SK-N-SH (cell line): ENCODE measurements at regions not wholly inside any gene's neighbourhood (a gene's known extent, or its start where the extent isn't known, plus 50 kb on each side); places are given as distances from the start of the nearest gene placed in this dataset.

ENCODE experiments used
- CTCF ChIA-PET: fragments of 300-600, 350-600 bp; formaldehyde crosslinking; extraction: SDS; loops from one replicate; lab custom pipeline; 2021; lab: Yijun Ruan, JAX
- POLR2A ChIA-PET: fragments of 350-600 bp; sonication (Branson Sonifier 250); formaldehyde crosslinking; extraction: SDS; loops from one replicate; lab custom pipeline; 2020; ENCODE audit warnings: antibody characterized with exemption, inconsistent platforms; lab: Yijun Ruan, JAX
- DNase-seq: peaks from one replicate; pipeline ENCODE4 v3.0.0; 2012
- H2AFZ ChIP-seq: fragments of 200-600 bp; sonication (generic); 2 replicates; pipeline ENCODE4 v1.8.1; 2016; ENCODE audit warnings: antibody characterized with exemption, mild to moderate bottlenecking, low read depth
- H3F3A ChIP-seq: fragments of 200-600 bp; sonication (generic); replicated peaks from 2 replicates; pipeline ENCODE3; 2016; ENCODE audit warnings: antibody characterized with exemption, mild to moderate bottlenecking; ENCODE audit not compliant: insufficient read depth
- H3K27ac ChIP-seq, 2 experiments: fragments of 200-500 bp in 1 of 2; fragments of 200-600 bp in 1 of 2; sonication (Bioruptor generic) in 1 of 2; sonication (generic), shearing (Covaris generic) in 1 of 2; 2 replicates each; pipeline versions ENCODE4 v1.5.1 to v1.6.1; 2014 to 2016; ENCODE audit warnings: low read depth in 2 of 2, inconsistent platforms in 1 of 2, low read length in 1 of 2, mild to moderate bottlenecking in 1 of 2, mixed read lengths in 1 of 2
- H3K27me3 ChIP-seq: fragments of 200-600 bp; sonication (generic), shearing (Covaris generic); 2 replicates; pipeline ENCODE4 v1.6.1; 2016; ENCODE audit warnings: mixed run types; ENCODE audit not compliant: insufficient read depth
- H3K36me3 ChIP-seq, 2 experiments: fragments of 200-500 bp in 1 of 2; fragments of 200-600 bp in 1 of 2; sonication (Bioruptor generic) in 1 of 2; sonication (generic) in 1 of 2; replicated peaks in 1 of 2; 2 replicates each; pipeline versions ENCODE3 to v1.5.1; 2014 to 2016; ENCODE audit warnings: low read length in 1 of 2, mild to moderate bottlenecking in 1 of 2; ENCODE audit not compliant: insufficient read depth in 2 of 2, control insufficient read depth in 1 of 2
- H3K4me1 ChIP-seq, 2 experiments: fragments of 200-500 bp in 1 of 2; fragments of 200-600 bp in 1 of 2; sonication (Bioruptor generic) in 1 of 2; sonication (generic), shearing (Covaris generic) in 1 of 2; 2 replicates each; pipeline versions ENCODE4 v1.5.1 to v1.6.1; 2014 to 2016; ENCODE audit warnings: low read depth in 1 of 2, low read length in 1 of 2, mixed run types in 1 of 2; ENCODE audit not compliant: insufficient read depth in 2 of 2, control insufficient read depth in 1 of 2
- H3K4me2 ChIP-seq: fragments of 200-600 bp; sonication (generic), shearing (Covaris generic); 2 replicates; pipeline ENCODE4 v1.6.1; 2017; ENCODE audit warnings: mixed run types
- H3K4me3 ChIP-seq, 2 experiments: fragments of 200-500 bp in 1 of 2; fragments of 200-600 bp in 1 of 2; sonication (Bioruptor generic) in 1 of 2; sonication (generic), shearing (Covaris generic) in 1 of 2; 2 replicates each; pipeline versions ENCODE4 v1.5.1 to v1.8.1; 2014 to 2016; ENCODE audit warnings: low read depth in 2 of 2, inconsistent platforms in 1 of 2, low read length in 1 of 2, mild to moderate bottlenecking in 1 of 2, mixed read lengths in 1 of 2, moderate library complexity in 1 of 2
- H3K79me2 ChIP-seq: fragments of 200-600 bp; sonication (generic); 2 replicates; pipeline ENCODE4 v1.8.1; 2017; ENCODE audit warnings: mild to moderate bottlenecking; ENCODE audit not compliant: insufficient read depth
- H3K9ac ChIP-seq: fragments of 200-600 bp; sonication (generic); 2 replicates; pipeline ENCODE4 v1.6.1; 2017; ENCODE audit warnings: mixed run types
- H3K9me2 ChIP-seq: fragments of 200-600 bp; sonication (generic); 2 replicates; pipeline ENCODE4 v1.6.1; 2017; ENCODE audit warnings: mixed run types
- H3K9me3 ChIP-seq: fragments of 200-600 bp; sonication (generic); 2 replicates; pipeline ENCODE4 v1.6.1; 2017; ENCODE audit warnings: mixed run types, mild to moderate bottlenecking, moderate library complexity
- H4K20me1 ChIP-seq: fragments of 200-600 bp; sonication (generic); 2 replicates; pipeline ENCODE4 v1.6.1; 2017; ENCODE audit warnings: mild to moderate bottlenecking, mixed run types; ENCODE audit not compliant: insufficient read depth
- CTCF ChIP-seq: fragments of 200-600 bp; sonication (generic); IDR thresholded peaks from 2 replicates; pipeline ENCODE4 v1.6.1; 2017; ENCODE audit warnings: antibody characterized with exemption, mild to moderate bottlenecking, moderate library complexity
- GABPA ChIP-seq: IDR thresholded peaks from 2 replicates; pipeline ENCODE4 v1.4.0; 2012; ENCODE audit warnings: low read depth, mild to moderate bottlenecking
- MAX ChIP-seq: IDR thresholded peaks from 2 replicates; pipeline ENCODE4 v1.4.0; 2012; ENCODE audit warnings: low read depth
- MEF2A ChIP-seq: IDR thresholded peaks from 2 replicates; pipeline ENCODE4 v1.4.0; 2012; ENCODE audit warnings: low read depth, borderline replicate concordance
- MXI1 ChIP-seq: IDR thresholded peaks from 2 replicates; pipeline ENCODE4 v1.6.1; 2012; ENCODE audit warnings: mild to moderate bottlenecking, low read depth, low read length, improper control_type of control experiment
- NRF1 ChIP-seq: IDR thresholded peaks from 2 replicates; pipeline ENCODE4 v1.6.1; 2012; ENCODE audit warnings: low read depth, mild to moderate bottlenecking, low read length
- POLR2AphosphoS5 ChIP-seq: IDR thresholded peaks from 2 replicates; pipeline ENCODE4 v1.6.1; 2012; ENCODE audit warnings: low read depth, low read length
- RCOR1 ChIP-seq: fragments of 150-350 bp; IDR thresholded peaks from 2 replicates; pipeline ENCODE4 v1.6.1; 2017; ENCODE audit warnings: antibody characterized with exemption, low read length
- USF2 ChIP-seq: fragments of 150-350 bp; IDR thresholded peaks from 2 replicates; pipeline ENCODE4 v1.6.1; 2017; ENCODE audit warnings: antibody characterized with exemption, low read length, low read depth, borderline replicate concordance
- WGBS: methylation state at CpG from one replicate; pipeline ENCODE4 v1.1.6; 2017; ENCODE audit warnings: low lambda C conversion rate; 5-methylcytosine and 5-hydroxymethylcytosine counted together
- TF ChIP-seq, protein P1 (sequence below): IDR thresholded peaks from 2 replicates; pipeline ENCODE4 v1.6.1; 2012; ENCODE audit warnings: mild to moderate bottlenecking, low read depth, low read length, moderate library complexity

DNA sequence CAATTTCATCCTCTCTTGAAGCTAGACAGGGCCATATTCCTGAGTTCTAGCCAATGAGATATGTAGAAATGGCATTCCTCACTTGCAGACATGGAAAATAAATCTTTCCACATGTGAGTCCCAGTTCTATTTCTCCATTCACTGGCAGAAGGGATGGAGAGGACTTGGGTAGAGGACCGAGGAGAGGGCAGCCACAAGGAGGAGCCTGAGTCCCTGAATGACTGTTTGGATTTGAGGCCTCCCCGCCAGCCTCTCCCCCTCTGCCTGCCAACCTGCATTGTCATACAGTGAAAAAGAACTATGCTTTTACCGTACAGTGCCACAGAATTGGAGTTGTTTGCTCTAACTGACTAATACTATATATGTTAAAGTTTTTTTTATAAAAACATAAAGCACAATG, 583.0 kb upstream of the WWC1 start:
- Histone ChIP-seq H3K9me2 (no peaks in the 10 kb centered on the region), H3K9ac (no peak overlapping the region), H3K79me2 (no peaks in the 10 kb centered on the region), H3K27ac (no peak overlapping the region), H3K9me3 (no peaks in the 10 kb centered on the region), H3K4me2 (no peak overlapping the region), H3K27me3 (no peaks in the 10 kb centered on the region), H2AFZ (no peak overlapping the region), H3K4me3 (no peak overlapping the region), H3F3A (no peaks in the 10 kb centered on the region), H4K20me1 (no peaks in the 10 kb centered on the region), H3K36me3 (no peaks in the 10 kb centered on the region), H3K4me1 (no peaks in the 10 kb centered on the region)
- CTCF ChIA-PET = no interaction called here
- no peak for TF ChIP-seq NRF1
- no peak for TF ChIP-seq GABPA
- TF ChIP-seq USF2 = no peak
- no peak for TF ChIP-seq MEF2A
- POLR2A ChIA-PET = no interaction called here
- peak; percentile 7 for DNase-seq
- 71% methylated on average over 3 of the region's 3 CpGs for WGBS

DNA sequence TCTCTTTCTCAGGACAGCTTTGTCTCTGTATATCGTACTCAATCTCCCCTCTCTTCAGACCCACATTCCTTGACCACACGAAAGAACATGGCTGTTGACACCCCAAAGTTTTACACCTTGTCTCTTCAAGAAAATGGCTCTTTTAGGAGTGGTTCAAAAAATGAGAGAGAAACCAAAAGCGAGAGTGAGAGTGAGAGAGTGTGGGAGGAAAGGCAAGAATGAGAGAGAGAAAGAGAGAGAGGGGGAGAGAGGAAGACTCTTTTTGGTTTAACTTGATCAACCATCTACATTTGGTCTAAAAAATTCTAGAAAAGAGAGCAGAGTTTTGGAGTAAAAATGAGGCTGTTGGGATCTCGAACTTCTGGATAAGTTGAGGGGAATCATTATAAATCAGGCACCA, 581.8 kb upstream of the WWC1 start:
- Histone ChIP-seq H3K27me3 (no peaks in the 10 kb centered on the region), H3K27ac (no peak overlapping the region), H3K36me3 (no peaks in the 10 kb centered on the region), H3K4me3 (no peak overlapping the region), H3K4me2 (no peak overlapping the region), H3K79me2 (no peaks in the 10 kb centered on the region), H3F3A (no peaks in the 10 kb centered on the region), H3K9me3 (no peaks in the 10 kb centered on the region), H3K9ac (no peak overlapping the region), H3K4me1 (no peaks in the 10 kb centered on the region), H4K20me1 (no peaks in the 10 kb centered on the region), H2AFZ (no peak overlapping the region), H3K9me2 (no peaks in the 10 kb centered on the region)
- WGBS = 75% methylated on average over 4 of the region's 4 CpGs
- no peak for DNase-seq
- CTCF ChIA-PET = interaction anchor here (0.8 kb wide), 1 partner anchor 13 kb away, joined by 3 read pairs; no protein-coding TSS in a partner anchor
- POLR2A ChIA-PET = no interaction called here
- TF ChIP-seq MXI1 = no peak
- TF ChIP-seq, protein P1, sequence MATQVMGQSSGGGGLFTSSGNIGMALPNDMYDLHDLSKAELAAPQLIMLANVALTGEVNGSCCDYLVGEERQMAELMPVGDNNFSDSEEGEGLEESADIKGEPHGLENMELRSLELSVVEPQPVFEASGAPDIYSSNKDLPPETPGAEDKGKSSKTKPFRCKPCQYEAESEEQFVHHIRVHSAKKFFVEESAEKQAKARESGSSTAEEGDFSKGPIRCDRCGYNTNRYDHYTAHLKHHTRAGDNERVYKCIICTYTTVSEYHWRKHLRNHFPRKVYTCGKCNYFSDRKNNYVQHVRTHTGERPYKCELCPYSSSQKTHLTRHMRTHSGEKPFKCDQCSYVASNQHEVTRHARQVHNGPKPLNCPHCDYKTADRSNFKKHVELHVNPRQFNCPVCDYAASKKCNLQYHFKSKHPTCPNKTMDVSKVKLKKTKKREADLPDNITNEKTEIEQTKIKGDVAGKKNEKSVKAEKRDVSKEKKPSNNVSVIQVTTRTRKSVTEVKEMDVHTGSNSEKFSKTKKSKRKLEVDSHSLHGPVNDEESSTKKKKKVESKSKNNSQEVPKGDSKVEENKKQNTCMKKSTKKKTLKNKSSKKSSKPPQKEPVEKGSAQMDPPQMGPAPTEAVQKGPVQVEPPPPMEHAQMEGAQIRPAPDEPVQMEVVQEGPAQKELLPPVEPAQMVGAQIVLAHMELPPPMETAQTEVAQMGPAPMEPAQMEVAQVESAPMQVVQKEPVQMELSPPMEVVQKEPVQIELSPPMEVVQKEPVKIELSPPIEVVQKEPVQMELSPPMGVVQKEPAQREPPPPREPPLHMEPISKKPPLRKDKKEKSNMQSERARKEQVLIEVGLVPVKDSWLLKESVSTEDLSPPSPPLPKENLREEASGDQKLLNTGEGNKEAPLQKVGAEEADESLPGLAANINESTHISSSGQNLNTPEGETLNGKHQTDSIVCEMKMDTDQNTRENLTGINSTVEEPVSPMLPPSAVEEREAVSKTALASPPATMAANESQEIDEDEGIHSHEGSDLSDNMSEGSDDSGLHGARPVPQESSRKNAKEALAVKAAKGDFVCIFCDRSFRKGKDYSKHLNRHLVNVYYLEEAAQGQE = no peak
- no peak for TF ChIP-seq MAX
- TF ChIP-seq POLR2AphosphoS5 = no peak
- no peak for TF ChIP-seq CTCF
- no peak for TF ChIP-seq RCOR1
